ENCODE measurements at regions not wholly inside any gene's neighbourhood (a gene's known extent, or its start where the extent isn't known, plus 50 kb on each side); places are given as distances from the start of the nearest gene placed in this dataset.

DNA sequence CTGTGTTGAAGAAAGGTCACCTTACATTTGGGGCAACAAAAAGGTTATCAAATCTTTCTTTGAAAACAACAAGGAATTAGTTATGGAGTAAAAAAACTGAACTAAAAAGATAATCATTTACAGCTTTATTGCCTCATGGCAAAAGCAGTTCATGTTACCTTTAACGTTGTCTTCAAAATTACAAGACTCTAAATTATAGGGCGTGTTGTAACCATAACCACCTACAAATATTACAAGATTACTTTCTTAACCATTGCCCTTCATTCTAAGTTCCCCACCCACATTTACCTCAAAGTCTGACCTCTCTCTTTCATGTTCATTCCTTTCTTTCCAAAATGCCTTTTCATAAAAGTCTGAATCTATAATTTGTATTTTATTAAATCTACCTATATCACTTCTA lies 74.6 kb upstream of the LRATD1 start:
- FAIRE-seq = no peak
- DNase-seq (ENCODE audit: insufficient read length, low spot score) = no peak
- TF ChIP-seq, protein P1, sequence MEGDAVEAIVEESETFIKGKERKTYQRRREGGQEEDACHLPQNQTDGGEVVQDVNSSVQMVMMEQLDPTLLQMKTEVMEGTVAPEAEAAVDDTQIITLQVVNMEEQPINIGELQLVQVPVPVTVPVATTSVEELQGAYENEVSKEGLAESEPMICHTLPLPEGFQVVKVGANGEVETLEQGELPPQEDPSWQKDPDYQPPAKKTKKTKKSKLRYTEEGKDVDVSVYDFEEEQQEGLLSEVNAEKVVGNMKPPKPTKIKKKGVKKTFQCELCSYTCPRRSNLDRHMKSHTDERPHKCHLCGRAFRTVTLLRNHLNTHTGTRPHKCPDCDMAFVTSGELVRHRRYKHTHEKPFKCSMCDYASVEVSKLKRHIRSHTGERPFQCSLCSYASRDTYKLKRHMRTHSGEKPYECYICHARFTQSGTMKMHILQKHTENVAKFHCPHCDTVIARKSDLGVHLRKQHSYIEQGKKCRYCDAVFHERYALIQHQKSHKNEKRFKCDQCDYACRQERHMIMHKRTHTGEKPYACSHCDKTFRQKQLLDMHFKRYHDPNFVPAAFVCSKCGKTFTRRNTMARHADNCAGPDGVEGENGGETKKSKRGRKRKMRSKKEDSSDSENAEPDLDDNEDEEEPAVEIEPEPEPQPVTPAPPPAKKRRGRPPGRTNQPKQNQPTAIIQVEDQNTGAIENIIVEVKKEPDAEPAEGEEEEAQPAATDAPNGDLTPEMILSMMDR (IDR thresholded peaks at IDR 0.05; ENCODE audit: insufficient read depth, missing control alignments) = no peak

DNA sequence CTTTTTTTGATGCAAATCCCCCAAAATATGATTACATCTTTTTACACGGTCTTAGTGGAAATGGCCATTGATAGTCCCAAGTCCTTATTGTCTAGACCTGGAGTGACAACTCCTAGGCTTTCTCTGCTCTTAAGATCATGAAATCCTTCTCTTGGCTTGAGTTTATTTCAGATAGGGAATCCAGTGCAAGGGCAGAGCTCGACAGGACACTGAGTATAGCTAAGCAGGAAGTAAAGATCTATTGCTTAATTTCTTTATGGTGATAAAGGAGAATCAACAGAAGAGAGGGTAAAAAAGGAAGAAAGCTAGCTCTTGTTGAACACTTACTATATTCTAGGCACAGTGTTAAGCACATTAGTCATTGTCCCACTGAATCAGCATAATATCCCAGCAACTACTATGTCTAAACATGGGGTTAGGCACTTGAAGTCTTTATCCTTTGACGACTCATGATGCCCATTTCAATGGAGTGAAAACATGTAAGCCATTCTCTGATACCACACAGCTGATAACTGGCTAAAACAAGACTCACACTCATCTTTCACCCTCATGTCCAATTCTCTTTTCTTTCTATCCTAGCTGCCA lies 74.1 kb upstream of the LRATD1 start:
- FAIRE-seq (no peak), DNase-seq (ENCODE audit: insufficient read length, low spot score) (no peak)
- TF ChIP-seq, protein P1 (IDR thresholded peaks at IDR 0.05; ENCODE audit: insufficient read depth, missing control alignments) = no peak

- FAIRE-seq (no peak), DNase-seq (ENCODE audit: insufficient read length, low spot score) (no peak)
- TF ChIP-seq, protein P1 (IDR thresholded peaks at IDR 0.05; ENCODE audit: insufficient read depth, missing control alignments) = no peak
These were observed 71.8 kb upstream of the LRATD1 start for GRCh38 chr2:14560716-14561115.

- DNase-seq (ENCODE audit: insufficient read length, low spot score) (no peak), FAIRE-seq (no peak)
- TF ChIP-seq, protein P1 (IDR thresholded peaks at IDR 0.05; ENCODE audit: insufficient read depth, missing control alignments) = no peak
These were observed 69.2 kb upstream of the LRATD1 start for GRCh38 chr2:14563324-14563723.

DNA sequence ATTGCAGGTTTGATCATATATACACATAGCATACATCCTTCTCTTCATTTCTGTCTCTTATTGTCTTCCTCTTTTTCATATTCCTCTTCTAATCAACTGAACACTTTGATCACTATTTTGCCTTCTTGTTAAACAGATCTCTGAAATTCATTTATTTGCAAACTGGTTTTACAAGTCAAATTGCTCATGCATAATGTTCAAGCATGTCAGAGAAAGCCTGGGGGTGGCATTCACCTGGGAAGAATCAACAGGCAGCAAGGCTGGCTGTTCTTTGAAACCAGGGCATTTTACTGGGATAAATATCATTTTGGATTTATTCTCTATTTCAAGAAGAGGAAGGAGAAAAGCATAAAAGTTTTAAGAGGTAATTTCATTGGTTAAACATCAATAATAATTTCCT lies 66.9 kb upstream of the LRATD1 start:
- TF ChIP-seq, protein P1 (IDR thresholded peaks at IDR 0.05; ENCODE audit: insufficient read depth, missing control alignments) = no peak
- no peak for FAIRE-seq
- no peak for DNase-seq (ENCODE audit: insufficient read length, low spot score)

- no peak for FAIRE-seq
- TF ChIP-seq, protein P1 (IDR thresholded peaks at IDR 0.05; ENCODE audit: insufficient read depth, missing control alignments) = no peak
- no peak for DNase-seq (ENCODE audit: insufficient read length, low spot score)
These were observed 65.0 kb upstream of the LRATD1 start for GRCh38 chr2:14567561-14567960.

- no peak for FAIRE-seq
- TF ChIP-seq, protein P1 (IDR thresholded peaks at IDR 0.05; ENCODE audit: insufficient read depth, missing control alignments) = no peak
- DNase-seq (ENCODE audit: insufficient read length, low spot score) = no peak
These were observed 63.2 kb upstream of the LRATD1 start for GRCh38 chr2:14569294-14569693.

Measured in D721Med (cell line).